ENCODE measurements at regions not wholly inside any gene's neighbourhood (a gene's known extent, or its start where the extent isn't known, plus 50 kb on each side); places are given as distances from the start of the nearest gene placed in this dataset.

DNA sequence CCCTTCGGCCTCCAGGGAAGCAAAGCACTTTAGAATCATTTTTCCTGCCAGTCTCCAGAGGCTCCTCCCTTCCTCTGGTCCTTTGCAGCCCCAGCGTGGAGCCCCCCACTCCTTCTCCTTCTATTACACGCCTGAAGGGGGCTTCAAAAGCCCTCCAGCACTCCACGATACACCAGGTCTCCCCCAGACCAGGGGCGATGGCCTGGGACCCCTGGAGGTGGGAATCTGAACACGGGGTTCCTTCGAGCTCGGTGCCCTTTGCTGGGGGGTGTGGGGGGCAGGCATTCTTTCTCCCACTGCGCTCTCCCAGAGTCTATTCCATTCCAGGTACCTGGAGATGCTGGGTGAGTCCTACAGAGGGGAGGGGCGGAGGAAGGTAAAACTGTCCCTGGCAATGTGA is 97.6 kb downstream of the HMX1 start:
- no peak for DNase-seq

DNA sequence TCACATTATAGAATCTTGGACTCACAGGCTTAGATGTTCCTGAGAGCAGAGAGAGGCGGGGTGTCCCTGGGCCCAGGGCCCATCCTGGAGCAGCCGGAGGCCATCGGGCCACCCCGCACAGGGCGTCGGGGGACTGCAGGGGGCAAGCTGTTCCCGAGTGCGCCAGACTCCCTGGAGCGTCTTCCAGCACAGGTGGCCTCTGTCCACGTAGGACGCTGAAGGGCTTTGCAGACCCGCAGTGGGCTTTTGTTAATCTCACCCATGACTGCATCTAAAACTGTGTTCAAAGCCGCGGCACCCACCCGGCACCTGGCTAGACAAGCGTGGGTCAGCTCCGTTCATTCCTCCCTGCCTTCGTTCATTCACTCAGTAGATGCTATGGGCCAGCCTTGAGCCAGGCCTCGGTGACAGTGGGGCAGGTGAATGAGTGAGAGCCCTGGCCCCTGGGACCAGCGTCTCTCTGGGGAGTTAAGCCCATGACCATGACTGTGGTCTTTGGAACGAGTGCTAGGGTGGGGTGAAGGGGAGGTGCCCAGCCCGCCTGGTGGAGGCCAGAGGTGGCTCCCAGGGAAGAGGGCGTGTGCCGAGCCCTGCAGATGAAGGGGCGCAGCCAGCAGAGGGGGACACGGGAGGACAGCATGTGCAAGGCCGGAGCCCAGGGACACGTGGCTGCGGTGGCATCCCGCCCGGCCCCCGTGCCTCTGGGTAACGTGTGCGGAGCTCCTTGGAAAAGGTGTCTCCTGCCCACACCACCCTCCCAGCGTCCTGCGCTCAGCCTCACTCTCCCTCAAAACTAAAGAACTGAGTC is 98.3 kb downstream of the HMX1 start:
- DNase-seq, result no peak

DNA sequence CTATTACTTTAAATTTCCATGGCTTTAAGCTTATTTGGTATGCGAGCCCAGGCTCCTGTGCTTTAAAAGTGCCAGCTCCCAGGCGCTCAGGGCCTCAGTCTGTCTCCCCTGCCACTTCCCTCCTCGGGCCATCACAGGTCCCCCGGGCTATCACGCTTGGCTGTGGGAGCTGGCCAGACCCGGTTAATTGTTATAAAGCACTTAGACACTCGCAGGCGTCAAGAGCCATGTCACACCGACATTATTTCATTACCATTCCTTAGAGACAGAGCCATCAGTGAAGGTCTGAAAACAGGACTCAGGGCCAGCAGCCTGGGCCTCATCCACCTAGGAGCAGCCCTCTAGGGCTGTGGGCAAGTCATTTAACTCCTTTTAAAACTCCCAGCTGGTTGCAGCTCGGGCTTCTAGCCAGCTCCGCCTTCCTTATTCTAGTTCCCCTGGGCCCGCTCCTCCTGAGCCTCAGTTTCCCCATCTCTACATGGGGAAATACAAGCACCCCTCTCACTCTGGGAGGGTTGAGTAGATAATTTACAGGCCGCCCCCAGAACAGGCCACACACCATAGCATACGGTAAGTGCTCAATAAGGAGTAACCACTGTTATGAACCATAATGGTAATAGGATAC is 99.0 kb downstream of the HMX1 start:
- DNase-seq, result no peak

DNA sequence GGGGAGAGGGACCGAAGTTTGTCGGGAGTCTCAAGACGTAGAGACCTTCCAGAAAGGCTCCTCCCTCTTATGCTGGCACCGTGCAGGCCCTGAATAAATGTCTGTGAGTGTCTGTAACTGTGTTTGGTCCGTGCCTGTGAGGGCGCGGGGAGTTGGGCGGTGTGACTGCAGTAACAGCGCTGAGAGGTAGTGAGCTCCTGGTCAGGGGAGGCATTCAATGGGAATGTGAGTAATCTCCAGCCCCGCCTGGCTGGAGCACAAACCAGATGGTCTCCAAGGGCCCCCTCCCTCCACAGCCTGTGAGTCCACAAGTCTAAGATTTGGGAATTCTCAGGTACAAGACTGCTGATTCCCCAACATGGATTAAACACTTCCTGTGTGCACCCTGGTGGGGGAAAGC is 100.0 kb downstream of the HMX1 start:
- no peak for DNase-seq

DNA sequence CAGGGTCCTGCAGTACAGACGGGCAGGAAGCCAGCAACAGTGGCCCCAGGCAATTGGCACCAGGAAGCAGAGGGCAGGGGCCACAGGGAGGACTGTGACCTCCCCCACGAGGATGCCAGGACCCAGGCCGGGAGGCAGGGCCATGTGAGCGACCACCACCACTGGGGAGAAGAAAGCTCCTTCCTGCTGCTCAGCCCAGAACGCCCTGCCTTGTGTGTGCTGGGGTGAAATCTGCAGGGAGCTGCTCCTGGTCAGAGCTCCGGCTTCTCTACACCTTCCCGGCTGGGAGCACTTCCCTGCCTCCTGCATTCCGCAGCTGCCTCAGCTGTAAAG is 100.4 kb downstream of the HMX1 start:
- no peak for DNase-seq

DNA sequence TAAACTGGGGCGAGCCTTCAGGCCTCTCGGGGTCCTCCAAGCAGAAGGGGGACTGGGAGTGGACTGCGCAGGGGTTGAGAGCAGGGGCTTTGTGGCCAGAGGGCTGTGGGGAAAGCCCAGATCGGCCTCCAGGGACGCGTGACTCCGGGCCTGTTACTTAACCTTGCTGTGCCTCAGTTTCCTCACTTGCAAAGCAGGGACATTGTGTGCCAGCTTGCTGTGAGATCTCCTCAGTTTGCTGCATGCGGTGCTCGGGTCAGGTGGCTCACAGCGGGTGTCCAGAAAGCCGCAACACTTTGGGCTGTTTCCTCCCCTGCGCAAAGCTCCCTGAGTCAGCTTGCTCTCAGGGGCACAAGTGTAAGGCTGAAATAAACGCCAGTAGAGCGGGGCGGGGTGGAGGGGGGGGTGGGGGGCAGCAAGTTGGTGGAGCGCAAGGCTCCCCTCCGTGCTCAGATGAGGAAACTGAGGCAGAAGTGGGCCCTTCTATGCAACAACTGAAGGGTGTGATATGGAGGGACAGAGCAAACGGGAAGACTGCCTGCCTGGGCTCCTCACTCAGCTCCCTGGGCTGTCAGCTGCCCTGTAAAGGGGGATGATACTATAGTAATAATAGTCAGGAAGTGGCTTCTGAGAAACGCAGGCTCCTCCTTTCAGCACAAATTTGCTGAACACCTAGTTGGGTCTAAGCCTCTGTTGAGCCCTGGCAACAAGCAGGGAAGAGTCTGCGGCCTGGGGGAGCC is 101.0 kb downstream of the HMX1 start:
- no peak for DNase-seq

DNA sequence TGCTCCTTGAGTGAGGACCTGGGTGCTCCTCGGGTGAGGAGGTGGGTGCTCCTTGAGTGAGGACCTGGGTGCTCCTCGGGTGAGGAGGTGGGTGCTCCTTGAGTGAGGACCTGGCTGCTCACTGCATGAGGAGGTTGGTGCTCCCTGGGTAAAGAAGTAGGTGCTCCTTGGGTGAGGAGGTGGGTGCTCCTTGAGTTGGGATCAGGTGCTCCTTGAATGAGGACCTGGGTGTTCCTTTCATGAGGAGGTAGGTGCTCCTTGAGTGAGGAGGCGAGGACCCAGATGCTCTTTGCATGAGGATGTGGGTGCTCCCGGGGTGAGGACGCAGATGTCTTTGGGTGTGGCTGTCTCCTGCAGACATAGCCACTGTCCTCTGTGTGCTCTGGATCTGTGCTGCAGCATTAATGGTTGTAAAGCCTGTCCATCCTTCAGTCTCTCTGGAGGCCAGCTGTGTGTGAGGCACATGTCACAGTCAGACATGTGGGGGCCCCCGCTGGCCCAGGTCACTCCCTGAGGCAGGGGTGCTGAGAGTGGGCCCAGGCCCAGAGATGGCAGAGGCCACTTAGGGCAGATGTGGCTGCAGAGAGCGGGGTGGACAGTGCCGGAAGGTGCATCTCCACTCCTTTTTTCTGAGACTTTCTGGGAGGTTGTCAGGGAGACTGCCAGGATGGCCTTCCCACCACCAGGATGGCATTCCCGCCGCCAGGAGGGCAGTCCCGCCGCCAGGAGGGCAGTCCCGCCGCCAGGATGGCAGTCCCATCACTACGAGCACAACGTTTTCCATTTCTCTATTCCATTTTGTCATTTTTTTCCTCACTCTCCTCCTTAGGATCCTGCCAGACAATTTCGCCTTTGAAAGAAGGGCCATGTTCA is 101.8 kb downstream of the HMX1 start:
- no peak for DNase-seq

DNA sequence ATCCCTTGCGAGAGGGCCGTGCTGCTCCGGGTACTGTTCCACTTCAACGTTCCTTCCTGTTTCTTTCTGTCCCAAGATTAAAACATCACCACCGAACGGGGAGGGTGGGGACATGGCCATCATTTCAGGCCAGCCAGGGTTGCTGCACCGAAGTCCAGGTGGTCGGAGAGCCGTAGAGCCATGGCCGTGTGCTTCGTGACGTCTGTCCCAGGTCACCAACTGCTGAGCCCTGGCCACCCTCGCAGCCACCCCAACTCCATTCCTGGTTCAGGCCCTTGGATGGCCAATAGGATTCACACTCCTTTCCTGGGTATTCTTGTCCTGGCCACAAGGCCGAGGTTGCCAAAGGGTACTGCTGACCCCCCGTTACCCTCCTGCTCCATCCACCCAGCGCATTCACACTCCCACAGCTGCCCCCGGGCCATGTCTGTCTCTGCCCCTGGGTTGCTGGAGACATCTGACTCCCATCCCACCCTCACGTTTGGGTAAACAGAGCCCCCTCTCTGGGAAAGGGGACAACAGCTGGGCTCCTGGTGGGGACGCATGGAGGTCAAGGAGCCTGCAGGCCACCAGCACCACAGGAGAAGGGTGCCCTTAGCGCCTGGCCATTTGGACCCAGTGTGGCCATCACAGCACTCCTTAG is 103.2 kb downstream of the HMX1 start:
- no peak for DNase-seq

DNA sequence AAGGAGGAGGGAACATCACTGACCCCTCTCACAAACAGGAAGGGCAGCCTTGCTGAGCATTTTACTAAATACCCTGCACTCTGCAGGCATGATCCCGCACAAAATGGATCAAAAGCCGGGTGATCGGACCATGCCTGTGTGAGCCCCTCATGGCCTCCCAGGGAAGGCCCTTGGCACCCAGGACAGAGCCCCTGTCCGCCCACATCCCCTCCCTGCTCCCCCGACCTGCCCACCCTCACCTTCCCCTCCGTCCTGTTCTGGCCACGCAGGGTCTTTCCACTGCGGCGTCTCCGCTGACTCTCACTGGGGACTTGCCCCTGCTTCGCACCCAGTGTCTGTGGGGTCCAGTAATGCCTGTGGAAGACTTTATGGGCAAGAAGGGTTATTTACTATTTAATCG is 105.0 kb downstream of the HMX1 start:
- DNase-seq, result no peak

DNA sequence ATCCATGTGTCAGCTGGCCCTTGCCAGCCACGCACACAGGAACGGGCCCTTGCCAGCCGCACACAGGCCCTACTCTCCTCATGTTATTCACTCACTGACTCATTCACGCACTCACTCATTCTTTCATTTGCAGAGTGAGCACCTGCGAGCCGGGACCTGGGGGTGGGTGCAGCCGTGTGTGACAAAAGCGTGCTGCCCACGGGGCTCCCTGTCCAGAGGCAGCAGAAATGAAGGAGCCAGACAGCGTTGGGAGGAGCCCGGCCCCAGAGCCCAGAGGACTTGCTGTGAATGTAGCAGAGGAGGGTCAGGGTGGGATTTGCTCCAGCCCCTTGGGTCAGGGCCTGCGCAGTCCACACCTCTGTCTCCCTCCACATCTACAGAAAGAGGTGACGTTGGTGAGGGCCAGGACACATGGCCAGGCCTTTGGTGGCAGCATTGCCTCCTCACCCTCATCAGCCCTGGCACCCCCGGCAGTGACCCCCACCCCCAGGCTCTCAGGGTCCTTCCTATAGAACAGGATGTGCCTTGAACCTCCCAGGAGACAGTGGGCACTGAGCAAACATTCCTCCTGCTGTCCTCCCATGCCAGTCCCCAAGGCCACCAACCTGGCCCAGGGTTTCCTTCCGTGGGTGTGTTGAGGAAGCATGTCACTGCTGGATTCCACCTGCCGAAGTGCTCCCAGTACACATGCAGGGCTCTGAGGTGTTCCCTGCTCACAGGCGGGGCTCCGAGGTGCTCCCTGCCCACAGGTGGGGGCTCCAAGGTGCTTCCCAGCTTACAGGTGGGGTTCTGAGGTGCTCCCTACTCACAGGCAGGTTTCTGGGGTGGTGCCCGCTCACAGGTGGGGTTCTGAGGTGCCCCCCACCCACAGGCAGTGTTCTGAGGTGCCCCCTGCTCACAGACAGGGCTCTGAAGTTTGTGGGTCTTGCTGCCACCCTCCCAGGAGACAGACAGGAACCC is 105.7 kb downstream of the HMX1 start:
- DNase-seq, result peak in 2 of 56 donors; percentile 6 to 44

DNA sequence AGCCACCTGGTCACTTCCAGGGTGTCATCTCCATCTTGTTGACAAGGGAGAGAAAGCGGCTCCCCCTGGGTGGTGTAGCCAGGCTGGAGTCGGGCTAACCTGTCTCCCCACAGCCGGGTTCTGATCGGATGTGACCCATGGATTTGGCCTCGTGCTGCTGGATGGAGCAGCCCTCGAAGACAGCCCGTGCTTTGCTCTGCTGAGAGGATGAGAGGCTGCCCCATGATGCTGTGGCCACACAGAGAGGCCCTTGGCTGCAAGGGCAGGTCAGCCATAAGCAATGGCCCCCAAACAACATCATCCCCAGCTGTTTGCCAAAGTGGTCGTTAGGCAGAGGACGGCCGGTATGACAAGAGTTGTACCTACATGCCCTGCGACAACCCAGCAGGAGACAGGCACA is 106.6 kb downstream of the HMX1 start:
- DNase-seq, result no peak

DNA sequence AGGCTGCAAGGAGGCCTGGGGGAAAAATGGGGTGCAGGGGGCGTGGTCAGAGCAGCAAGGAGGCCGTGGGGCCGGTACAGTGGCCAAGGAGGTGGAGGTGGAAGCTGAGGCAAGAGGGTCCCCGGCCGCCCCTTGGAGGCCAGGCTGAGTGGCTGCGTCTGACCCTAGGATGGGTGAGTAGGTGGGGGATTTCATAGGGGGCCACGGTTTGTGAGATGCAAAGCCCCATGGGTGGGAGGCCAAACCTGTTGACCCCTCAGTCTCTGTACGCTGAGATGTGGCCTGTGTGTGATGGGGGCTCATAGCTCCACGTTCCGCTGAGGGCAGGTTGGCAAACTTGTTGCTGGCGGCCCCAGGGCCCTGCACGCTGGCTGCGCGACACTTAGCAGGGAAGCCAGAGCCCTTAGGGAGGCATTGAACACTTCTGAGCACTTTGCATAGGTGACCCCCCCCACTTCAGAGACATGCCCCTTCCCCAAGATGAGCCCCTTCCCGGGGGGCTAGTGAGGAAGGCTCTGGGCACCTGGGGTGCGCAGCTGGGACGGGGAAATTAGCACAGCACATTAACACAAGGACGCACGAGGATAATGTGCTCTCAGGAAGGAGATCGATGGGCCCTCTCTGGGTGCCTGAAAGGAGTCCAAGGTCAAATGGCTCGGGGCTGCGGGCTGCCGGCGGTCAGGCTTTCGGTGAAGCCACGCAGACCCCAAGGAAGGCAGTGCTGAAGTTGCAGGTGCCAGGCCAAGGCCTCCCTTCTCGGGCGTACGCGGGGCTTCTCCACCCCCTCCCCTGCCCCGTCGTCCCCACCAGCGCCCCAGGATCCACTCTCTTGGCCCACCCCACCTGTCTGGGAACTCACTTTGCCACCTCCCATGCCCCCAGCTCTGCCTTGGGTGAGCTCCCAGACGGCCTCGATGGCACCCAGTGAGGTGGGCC is 107.4 kb downstream of the HMX1 start:
- DNase-seq, result no peak

DNA sequence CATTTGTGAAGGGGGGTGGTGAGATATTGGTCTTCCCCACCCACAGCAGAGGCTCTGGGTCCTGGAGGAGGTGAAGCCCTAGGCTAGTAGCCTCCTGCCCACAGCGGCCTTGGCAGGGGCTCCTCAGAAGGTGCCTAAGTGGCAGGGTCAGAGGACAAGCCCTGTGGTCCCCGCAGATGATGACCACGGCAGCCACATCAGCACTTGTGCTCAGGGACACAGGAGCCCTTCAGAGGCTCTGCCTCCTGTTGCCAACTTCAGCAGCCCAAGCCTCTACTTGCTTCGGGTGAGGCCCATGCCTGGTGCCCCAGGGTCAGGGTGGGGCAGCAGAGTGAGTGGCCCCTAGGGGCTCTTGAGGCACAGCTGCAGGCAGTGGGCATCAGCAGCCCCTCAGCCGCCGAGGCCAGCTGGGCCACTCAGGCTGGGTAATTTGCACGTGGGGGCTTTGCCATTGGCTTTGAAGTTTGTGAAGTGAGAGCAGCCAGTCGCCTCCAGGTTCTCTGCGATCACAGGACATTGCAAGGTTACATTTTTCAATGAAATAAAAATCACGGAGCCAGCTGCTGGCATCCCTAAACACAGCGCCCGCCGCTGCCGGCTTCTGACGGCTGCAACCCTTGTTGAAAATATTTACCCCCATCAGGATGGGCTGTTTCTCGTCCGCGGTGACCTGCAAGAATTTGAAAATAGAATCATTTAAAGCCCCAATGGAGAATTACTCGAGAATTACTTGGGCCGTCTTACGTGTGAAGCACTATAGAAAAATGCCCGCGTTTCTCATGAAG is 108.5 kb downstream of the HMX1 start:
- no peak for DNase-seq

DNA sequence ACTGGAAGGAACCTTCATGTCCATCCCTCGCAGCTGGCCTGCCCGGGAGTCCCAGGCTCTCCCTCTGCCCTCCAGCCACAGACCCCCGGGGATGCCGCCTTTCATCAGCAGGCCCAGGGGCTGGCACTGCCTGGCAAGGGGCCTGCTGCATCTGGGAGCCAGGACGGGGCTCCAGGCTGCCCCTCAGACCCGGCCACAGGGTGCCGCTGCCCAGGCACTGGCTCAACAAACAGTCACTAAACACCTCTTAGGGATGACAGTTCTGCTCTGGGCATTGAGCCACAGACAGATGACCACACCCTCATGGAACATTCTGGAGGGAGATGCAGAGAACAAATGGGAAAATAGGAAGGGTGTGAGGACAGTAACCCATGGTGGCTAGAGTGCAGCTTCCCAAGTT is 109.3 kb downstream of the HMX1 start:
- no peak for DNase-seq

DNA sequence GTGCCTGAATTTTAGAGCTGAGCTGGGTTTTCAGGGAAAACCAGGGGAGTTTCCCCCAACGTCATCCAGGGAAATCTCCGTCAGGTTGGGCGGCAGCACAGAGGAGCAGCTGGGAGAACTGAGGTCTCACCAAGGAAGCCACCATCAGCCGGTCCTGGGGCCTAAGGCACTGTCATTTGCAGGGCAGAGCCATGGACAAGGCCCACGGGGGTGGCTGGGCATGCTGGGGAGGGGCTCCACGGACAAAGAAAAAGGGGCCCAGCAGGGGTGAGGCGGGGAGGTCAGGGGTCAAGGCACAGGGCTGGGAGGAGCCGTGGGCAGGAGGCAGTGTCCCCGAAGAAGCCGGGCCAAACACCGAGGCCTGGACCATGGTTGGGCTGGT is 109.8 kb downstream of the HMX1 start:
- DNase-seq, result no peak

DNA sequence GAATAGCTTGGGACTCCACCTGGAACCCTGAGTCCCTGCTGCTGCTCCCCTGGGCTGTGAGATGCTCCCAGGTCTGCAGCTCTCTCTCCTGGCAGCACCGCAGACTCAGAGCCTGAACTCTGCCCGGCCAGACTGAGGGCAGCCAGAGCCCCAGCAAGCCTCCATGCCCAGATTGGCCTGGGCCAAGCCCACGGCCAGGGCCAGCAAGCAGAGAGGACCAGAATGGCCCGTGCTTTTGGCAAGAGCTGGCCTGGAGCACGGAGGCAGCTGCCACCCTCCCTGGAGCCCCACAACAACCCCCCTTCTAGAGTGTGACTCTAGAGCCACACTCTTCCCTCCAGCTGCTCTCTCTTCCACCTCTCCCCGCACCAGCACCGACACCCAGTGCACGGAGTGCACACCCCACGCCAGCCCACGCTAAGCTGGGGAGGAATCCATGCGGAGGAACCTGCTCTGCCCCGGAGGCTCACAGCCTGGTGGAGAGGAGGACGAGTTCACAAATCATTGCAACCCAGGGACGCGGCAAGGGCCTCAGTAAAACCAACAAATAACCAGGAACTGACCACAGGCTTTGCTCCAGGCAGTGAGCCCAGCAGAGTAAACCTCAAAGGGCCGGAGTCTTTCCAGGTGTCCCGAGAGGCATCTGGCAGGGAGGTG is 110.3 kb downstream of the HMX1 start:
- DNase-seq, result no peak

DNA sequence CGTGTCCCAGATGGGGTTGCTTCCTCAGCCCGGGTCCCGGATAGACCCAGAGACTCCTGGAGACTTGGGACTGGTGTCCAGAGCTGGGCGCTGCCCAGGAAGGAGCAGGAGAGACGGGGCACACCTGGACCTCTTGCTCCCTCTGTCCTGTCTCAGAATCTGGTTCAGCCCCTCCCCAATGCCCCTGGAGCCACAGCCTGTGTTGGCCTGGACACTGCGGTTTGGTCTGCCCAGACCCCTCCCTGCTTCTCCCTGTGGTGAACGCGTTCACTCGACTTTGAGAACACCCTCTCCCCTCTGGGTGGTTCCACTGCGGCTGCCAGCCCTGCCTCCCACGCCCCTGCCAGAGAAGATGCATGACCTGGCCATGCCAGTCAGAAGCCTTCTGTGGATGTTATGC is 111.1 kb downstream of the HMX1 start:
- DNase-seq, result no peak

Measured in nucleus accumbens (tissue), 56 donors.